ENCODE measurements at regions not wholly inside any gene's neighbourhood (a gene's known extent, or its start where the extent isn't known, plus 50 kb on each side); places are given as distances from the start of the nearest gene placed in this dataset.
"Not testable (repeated sequence)": the region's sequence is repeated elsewhere in the genome, so short reads cannot be mapped to it uniquely, and the experiment has no call there.

- H3K9me3 ChIP-seq, result no peaks in the 10 kb centered on the region
- H3K36me3 ChIP-seq, result no peaks in the 10 kb centered on the region
- peaks cover 0 to 29% of the 10 kb centered on the region in 2 donors for H3K4me1 ChIP-seq
- TF ChIP-seq, protein P1, sequence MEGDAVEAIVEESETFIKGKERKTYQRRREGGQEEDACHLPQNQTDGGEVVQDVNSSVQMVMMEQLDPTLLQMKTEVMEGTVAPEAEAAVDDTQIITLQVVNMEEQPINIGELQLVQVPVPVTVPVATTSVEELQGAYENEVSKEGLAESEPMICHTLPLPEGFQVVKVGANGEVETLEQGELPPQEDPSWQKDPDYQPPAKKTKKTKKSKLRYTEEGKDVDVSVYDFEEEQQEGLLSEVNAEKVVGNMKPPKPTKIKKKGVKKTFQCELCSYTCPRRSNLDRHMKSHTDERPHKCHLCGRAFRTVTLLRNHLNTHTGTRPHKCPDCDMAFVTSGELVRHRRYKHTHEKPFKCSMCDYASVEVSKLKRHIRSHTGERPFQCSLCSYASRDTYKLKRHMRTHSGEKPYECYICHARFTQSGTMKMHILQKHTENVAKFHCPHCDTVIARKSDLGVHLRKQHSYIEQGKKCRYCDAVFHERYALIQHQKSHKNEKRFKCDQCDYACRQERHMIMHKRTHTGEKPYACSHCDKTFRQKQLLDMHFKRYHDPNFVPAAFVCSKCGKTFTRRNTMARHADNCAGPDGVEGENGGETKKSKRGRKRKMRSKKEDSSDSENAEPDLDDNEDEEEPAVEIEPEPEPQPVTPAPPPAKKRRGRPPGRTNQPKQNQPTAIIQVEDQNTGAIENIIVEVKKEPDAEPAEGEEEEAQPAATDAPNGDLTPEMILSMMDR (IDR thresholded peaks at IDR 0.05), result no peak
- no peaks in the 10 kb centered on the region for H3K27me3 ChIP-seq
- peak overlapping the region in 1 of 2 donors; percentile 7 for H3K27ac ChIP-seq
- H3K4me3 ChIP-seq, result no peak overlapping the region
- DNase-seq (ENCODE audit: low spot score), result no peak
Observed at GRCh38 chr15:77886805-77887448, 190.6 kb downstream of the TBC1D2B start.

GRCh38 chr15:77885877-77886500 lies 191.5 kb downstream of the TBC1D2B start:
- not testable (repeated sequence) for DNase-seq (ENCODE audit: low spot score); H3K27me3 ChIP-seq; H3K4me3 ChIP-seq; H3K9me3 ChIP-seq; H3K36me3 ChIP-seq
- Histone ChIP-seq H3K4me1 (peaks cover 0 to 23% of the 10 kb centered on the region in 2 donors), H3K27ac (peak overlapping the region in 1 of 2 donors; percentile 62)

DNA sequence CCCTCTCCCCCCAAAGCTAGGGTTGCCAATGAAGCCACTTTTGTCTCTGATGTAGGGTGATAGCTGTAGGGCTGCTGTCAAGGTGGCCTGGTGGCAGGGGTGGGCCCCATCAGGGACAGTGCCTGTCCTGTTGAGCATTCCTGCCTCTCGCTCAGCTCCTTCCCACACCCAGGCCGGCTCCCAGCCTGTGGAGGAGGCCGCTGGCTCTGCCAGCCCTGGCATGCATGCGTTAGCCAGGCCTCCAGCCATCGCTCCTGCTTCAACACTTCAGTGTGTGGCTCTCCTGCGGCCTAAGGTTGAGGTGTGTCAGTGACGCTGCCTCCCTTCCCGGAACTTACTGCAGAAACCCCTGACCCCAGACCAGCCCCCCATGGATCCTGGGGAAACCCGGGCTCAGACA lies 194.5 kb downstream of the TBC1D2B start:
- H3K4me3 ChIP-seq; H3K27ac ChIP-seq; H3K36me3 ChIP-seq; H3K27me3 ChIP-seq; DNase-seq (ENCODE audit: low spot score); H3K9me3 ChIP-seq: not testable (repeated sequence)
- H3K4me1 ChIP-seq, result peaks cover 0 to 12% of the 10 kb centered on the region in 2 donors

GRCh38 chr15:77881950-77882349 lies 195.6 kb downstream of the TBC1D2B start:
- TF ChIP-seq, protein P1 (IDR thresholded peaks at IDR 0.05), result no peak
- Histone ChIP-seq H3K9me3 (no peaks in the 10 kb centered on the region), H3K27ac (no peak overlapping the region), H3K4me3 (no peak overlapping the region), H3K4me1 (peaks cover 0 to 7% of the 10 kb centered on the region in 2 donors), H3K36me3 (no peaks in the 10 kb centered on the region), H3K27me3 (no peaks in the 10 kb centered on the region)
- DNase-seq (ENCODE audit: low spot score), result no peak

GRCh38 chr15:77881535-77881934 lies 196.0 kb downstream of the TBC1D2B start:
- H3K36me3 ChIP-seq; H3K4me3 ChIP-seq; DNase-seq (ENCODE audit: low spot score); H3K27ac ChIP-seq; H3K9me3 ChIP-seq; H3K27me3 ChIP-seq; H3K4me1 ChIP-seq: not testable (repeated sequence)

DNA sequence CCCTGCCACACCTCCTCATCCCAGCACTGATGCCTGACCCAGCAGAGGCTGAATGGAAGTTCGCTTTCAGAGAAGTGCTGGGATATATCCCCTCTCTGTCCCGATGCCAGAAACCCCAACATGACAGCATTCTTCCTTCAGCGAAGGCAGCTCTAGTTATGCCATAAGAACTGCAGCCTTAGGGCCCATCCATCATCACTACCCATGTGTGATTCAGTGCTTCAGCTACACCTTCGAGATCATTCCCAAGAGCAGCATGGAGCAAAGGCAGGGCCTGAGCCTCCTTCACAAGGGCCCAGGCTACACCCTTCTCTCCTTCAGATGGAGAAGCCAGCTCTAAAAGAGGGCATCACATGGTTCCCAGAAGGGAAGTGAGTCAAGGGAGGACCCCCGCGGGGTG lies 198.0 kb downstream of the TBC1D2B start:
- DNase-seq (ENCODE audit: low spot score); H3K4me3 ChIP-seq; H3K27ac ChIP-seq; H3K36me3 ChIP-seq; H3K9me3 ChIP-seq; H3K27me3 ChIP-seq; H3K4me1 ChIP-seq: not testable (repeated sequence)

DNA sequence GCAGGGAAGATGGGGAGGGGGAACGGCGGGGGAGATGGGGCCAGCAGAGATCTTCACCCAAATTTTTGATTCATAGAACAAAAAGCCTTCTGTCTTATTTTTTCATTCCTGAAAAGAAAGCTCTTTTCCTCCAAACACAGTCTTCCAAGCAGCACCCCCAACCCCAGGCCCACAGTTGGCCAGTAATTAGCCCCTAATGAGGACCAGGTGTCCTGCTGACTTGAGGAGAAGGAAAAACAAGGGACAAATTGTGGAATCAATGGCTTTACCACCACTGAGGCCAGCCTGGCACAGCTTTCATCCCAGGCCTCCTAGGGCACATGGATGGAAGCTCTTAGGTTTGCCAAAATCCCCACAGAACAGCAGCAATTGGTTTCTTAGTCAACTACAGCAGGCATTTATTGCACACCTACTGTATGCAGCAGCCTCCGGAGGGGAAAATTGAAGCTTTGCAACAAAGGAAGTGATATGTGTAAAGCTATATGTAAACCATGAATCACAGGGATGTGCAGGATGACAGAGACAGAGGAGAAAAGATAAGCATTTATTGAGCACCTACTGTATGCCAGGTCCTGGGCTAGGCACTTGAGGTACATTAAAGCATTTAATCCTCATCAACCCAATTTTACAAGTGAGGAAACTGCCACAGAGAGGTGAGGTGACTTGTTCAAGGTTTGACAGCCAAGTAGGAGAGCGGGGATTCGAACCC lies 199.5 kb downstream of the TBC1D2B start:
- H3K27me3 ChIP-seq, result no peaks in the 10 kb centered on the region
- H3K27ac ChIP-seq, result no peak overlapping the region
- H3K9me3 ChIP-seq, result no peaks in the 10 kb centered on the region
- TF ChIP-seq, protein P1 (IDR thresholded peaks at IDR 0.05), result no peak
- H3K4me1 ChIP-seq, result peaks cover 0 to 5% of the 10 kb centered on the region in 2 donors
- no peak overlapping the region for H3K4me3 ChIP-seq
- DNase-seq (ENCODE audit: low spot score), result no peak
- no peaks in the 10 kb centered on the region for H3K36me3 ChIP-seq

- DNase-seq (ENCODE audit: low spot score); H3K4me3 ChIP-seq; H3K36me3 ChIP-seq; H3K27me3 ChIP-seq; H3K4me1 ChIP-seq; H3K27ac ChIP-seq; H3K9me3 ChIP-seq: not testable (repeated sequence)
Observed at GRCh38 chr15:77876107-77876820, 201.2 kb downstream of the TBC1D2B start.
